Muscle of leg (tissue), 3 donors: ENCODE measurements at regions not wholly inside any gene's neighbourhood (a gene's known extent, or its start where the extent isn't known, plus 50 kb on each side); places are given as distances from the start of the nearest gene placed in this dataset.
"Not testable (repeated sequence)": the region's sequence is repeated elsewhere in the genome, so short reads cannot be mapped to it uniquely, and the experiment has no call there.

ENCODE experiments used
- DNase-seq: peaks from one replicate; pipeline ENCODE4 v3.0.0; 2013
- H3K27ac ChIP-seq: one replicate; pipeline ENCODE4 v1.5.1; 2013; ENCODE audit warnings: mild to moderate bottlenecking, low read length, control low read depth
- H3K27me3 ChIP-seq: one replicate; pipeline ENCODE4 v1.6.1; 2013; ENCODE audit warnings: low read length; ENCODE audit not compliant: control insufficient read depth, insufficient read depth
- H3K36me3 ChIP-seq: one replicate; pipeline ENCODE4 v1.6.1; 2013; ENCODE audit warnings: low read length; ENCODE audit not compliant: control insufficient read depth, insufficient read depth
- H3K4me1 ChIP-seq: one replicate; pipeline ENCODE4 v1.6.1; 2013; ENCODE audit warnings: low read length; ENCODE audit not compliant: control insufficient read depth, insufficient read depth
- H3K4me3 ChIP-seq: one replicate; pipeline ENCODE4 v1.5.1; 2013; ENCODE audit warnings: low read length, control low read depth
- H3K9me3 ChIP-seq: replicated peaks from 2 replicates; pipeline ENCODE4 v1.6.1; 2013; ENCODE audit warnings: low read depth, low read length; ENCODE audit not compliant: control insufficient read depth
- WGBS: methylation state at CpG from one replicate; pipeline ENCODE4 v1.1.5; 2013; ENCODE audit warnings: missing lambda C conversion rate; ENCODE audit not compliant: insufficient coverage; 5-methylcytosine and 5-hydroxymethylcytosine counted together

- WGBS: no CpG with 5 or more reads among the region's 5 CpGs
- Histone ChIP-seq H3K4me3 (no peak overlapping the region), H3K9me3 (no peaks in the 10 kb centered on the region), H3K27me3 (no peaks in the 10 kb centered on the region), H3K36me3 (no peaks in the 10 kb centered on the region), H3K4me1 (no peaks in the 10 kb centered on the region), H3K27ac (no peak overlapping the region)
- no peak for DNase-seq
Measured at GRCh38 chr19:30968841-30969399, 380.3 kb downstream of the TSHZ3 start.

- Histone ChIP-seq H3K4me3 (no peak overlapping the region), H3K36me3 (no peaks in the 10 kb centered on the region), H3K27me3 (no peaks in the 10 kb centered on the region), H3K4me1 (no peaks in the 10 kb centered on the region), H3K27ac (no peak overlapping the region), H3K9me3 (peaks cover 3% of the 10 kb centered on the region)
- 86% methylated on average over 4 of the region's 5 CpGs for WGBS
- no peak for DNase-seq
Measured at GRCh38 chr19:30968210-30968609, 381.0 kb downstream of the TSHZ3 start.

- WGBS: 83% methylated on average over 1 of the region's 4 CpGs
- Histone ChIP-seq H3K9me3 (peaks cover 4% of the 10 kb centered on the region), H3K4me1 (no peaks in the 10 kb centered on the region)
Measured at GRCh38 chr19:30966486-30966885, 382.8 kb downstream of the TSHZ3 start.

GRCh38 chr19:30959011-30959410 is 390.2 kb downstream of the TSHZ3 start:
- DNase-seq: no peak
- WGBS: 94% methylated on average over 3 of the region's 3 CpGs
- H3K9me3 ChIP-seq: peaks cover 4% of the 10 kb centered on the region

More at GRCh38 chr19:30966486-30966885, 382.8 kb downstream of the TSHZ3 start:
- Histone ChIP-seq H3K4me3 (no peak overlapping the region), H3K27ac (no peak overlapping the region), H3K36me3 (no peaks in the 10 kb centered on the region), H3K27me3 (no peaks in the 10 kb centered on the region)
- DNase-seq: no peak

GRCh38 chr19:30955112-30956104 is 393.8 kb downstream of the TSHZ3 start:
- DNase-seq: peak; percentile 12
- H3K27me3 ChIP-seq: no peaks in the 10 kb centered on the region

More at GRCh38 chr19:30959011-30959410, 390.2 kb downstream of the TSHZ3 start:
- Histone ChIP-seq H3K4me1 (no peaks in the 10 kb centered on the region), H3K4me3 (no peak overlapping the region), H3K27ac (no peak overlapping the region), H3K27me3 (no peaks in the 10 kb centered on the region), H3K36me3 (no peaks in the 10 kb centered on the region)

GRCh38 chr19:30944276-30944932 is 404.8 kb downstream of the TSHZ3 start:
- H3K4me3 ChIP-seq, H3K36me3 ChIP-seq, H3K27ac ChIP-seq, H3K9me3 ChIP-seq, DNase-seq, H3K4me1 ChIP-seq, H3K27me3 ChIP-seq: not testable (repeated sequence)
- 73% methylated on average over 2 of the region's 6 CpGs for WGBS

More at GRCh38 chr19:30955112-30956104, 393.8 kb downstream of the TSHZ3 start:
- 53% methylated on average over 3 of the region's 12 CpGs for WGBS
- Histone ChIP-seq H3K27ac (no peak overlapping the region), H3K4me3 (no peak overlapping the region), H3K36me3 (no peaks in the 10 kb centered on the region), H3K4me1 (no peaks in the 10 kb centered on the region), H3K9me3 (no peaks in the 10 kb centered on the region)

- no peaks in the 10 kb centered on the region for H3K27me3 ChIP-seq
- H3K27ac ChIP-seq: no peak overlapping the region
- no peak overlapping the region for H3K4me3 ChIP-seq
- WGBS: 64% methylated on average over 5 of the region's 13 CpGs
- no peaks in the 10 kb centered on the region for H3K36me3 ChIP-seq
- no peaks in the 10 kb centered on the region for H3K9me3 ChIP-seq
- H3K4me1 ChIP-seq: no peaks in the 10 kb centered on the region
- no peak for DNase-seq
Measured at GRCh38 chr19:30943101-30943843, 406.0 kb downstream of the TSHZ3 start.

GRCh38 chr19:30942636-30943035 is 406.6 kb downstream of the TSHZ3 start:
- H3K27ac ChIP-seq: no peak overlapping the region
- no peaks in the 10 kb centered on the region for H3K9me3 ChIP-seq
- DNase-seq: no peak
- no peaks in the 10 kb centered on the region for H3K36me3 ChIP-seq
- 33% methylated on average over 1 of the region's 3 CpGs for WGBS
- no peaks in the 10 kb centered on the region for H3K27me3 ChIP-seq
- H3K4me1 ChIP-seq: no peaks in the 10 kb centered on the region
- no peak overlapping the region for H3K4me3 ChIP-seq

GRCh38 chr19:30941591-30941990 is 407.6 kb downstream of the TSHZ3 start:
- H3K27me3 ChIP-seq: no peaks in the 10 kb centered on the region
- no peaks in the 10 kb centered on the region for H3K4me1 ChIP-seq
- H3K4me3 ChIP-seq: no peak overlapping the region
- no peak for DNase-seq
- no peaks in the 10 kb centered on the region for H3K9me3 ChIP-seq
- 69% methylated on average over 3 of the region's 3 CpGs for WGBS
- H3K27ac ChIP-seq: no peak overlapping the region
- no peaks in the 10 kb centered on the region for H3K36me3 ChIP-seq
